ENCODE measurements at regions not wholly inside any gene's neighbourhood (a gene's known extent, or its start where the extent isn't known, plus 50 kb on each side); places are given as distances from the start of the nearest gene placed in this dataset.

GRCh38 chr14:71623939-71624338, 308.3 kb upstream of the RGS6 start:
- BruUV-seq (replicated peaks) = no TSS peak
- Histone ChIP-seq H3K4me3 (ENCODE audit: low read depth, low read length, poor library complexity, severe bottlenecking) (no peak overlapping the region), H3K4me2 (ENCODE audit: low read length) (no peak overlapping the region), H4K20me1 (ENCODE audit: insufficient read depth, low read length) (no peaks in the 10 kb centered on the region), H3K36me3 (ENCODE audit: insufficient read depth, low read length) (peaks cover 8% of the 10 kb centered on the region), H3K79me2 (ENCODE audit: insufficient read depth, low read depth, low read length) (no peaks in the 10 kb centered on the region), H2AFZ (ENCODE audit: low read length) (no peak overlapping the region), H3K27ac (ENCODE audit: low read depth, low read length, poor library complexity, severe bottlenecking) (no peak overlapping the region), H3K9me3 (ENCODE audit: low read length) (no peaks in the 10 kb centered on the region), H3K9me2 (ENCODE audit: insufficient read depth, low read length) (no peaks in the 10 kb centered on the region), H3K4me1 (ENCODE audit: insufficient read depth, low read length, poor library complexity, severe bottlenecking) (no peaks in the 10 kb centered on the region)
- CTCF ChIA-PET (ENCODE audit: unreplicated experiment) = no interaction called here
- intact Hi-C loops (cut with micrococcal nuclease; ENCODE audit: unreplicated experiment) = no loop called here
- DNase-seq (ENCODE audit: low spot score) = no peak
- POLR2A ChIA-PET = interaction anchor here (1.0 kb wide), 1 partner anchor 27 kb away, joined by 3 read pairs; no protein-coding TSS in a partner anchor
- TF ChIP-seq EZH2phosphoT487 (IDR thresholded peaks at IDR 0.05; ENCODE audit: borderline replicate concordance, low read depth, low read length) (no peak), CTCF (conservative IDR thresholded peaks at IDR 0.05; ENCODE audit: low read length) (no peak)

- Histone ChIP-seq H3K4me3 (ENCODE audit: low read depth, low read length, poor library complexity, severe bottlenecking) (no peak overlapping the region), H3K9me3 (ENCODE audit: low read length) (no peaks in the 10 kb centered on the region), H4K20me1 (ENCODE audit: insufficient read depth, low read length) (no peaks in the 10 kb centered on the region), H3K27ac (ENCODE audit: low read depth, low read length, poor library complexity, severe bottlenecking) (no peak overlapping the region), H3K4me2 (ENCODE audit: low read length) (no peak overlapping the region), H3K36me3 (ENCODE audit: insufficient read depth, low read length) (peaks cover 8% of the 10 kb centered on the region), H3K4me1 (ENCODE audit: insufficient read depth, low read length, poor library complexity, severe bottlenecking) (no peaks in the 10 kb centered on the region), H3K79me2 (ENCODE audit: insufficient read depth, low read depth, low read length) (no peaks in the 10 kb centered on the region), H3K9me2 (ENCODE audit: insufficient read depth, low read length) (no peaks in the 10 kb centered on the region), H2AFZ (ENCODE audit: low read length) (no peak overlapping the region)
- TF ChIP-seq CTCF (conservative IDR thresholded peaks at IDR 0.05; ENCODE audit: low read length) (no peak), EZH2phosphoT487 (IDR thresholded peaks at IDR 0.05; ENCODE audit: borderline replicate concordance, low read depth, low read length) (no peak)
- no TSS peak for BruUV-seq (replicated peaks)
- no peak for DNase-seq (ENCODE audit: low spot score)
- intact Hi-C loops (cut with micrococcal nuclease; ENCODE audit: unreplicated experiment) = no loop called here
- POLR2A ChIA-PET = interaction anchor here (0.7 kb wide), 1 partner anchor 46 kb away, joined by 3 read pairs; no protein-coding TSS in a partner anchor
- CTCF ChIA-PET (ENCODE audit: unreplicated experiment) = no interaction called here
Observed at GRCh38 chr14:71625175-71625574, 307.1 kb upstream of the RGS6 start.

GRCh38 chr14:71625891-71626701, 306.1 kb upstream of the RGS6 start:
- no peak overlapping the region for H3K27ac ChIP-seq (ENCODE audit: low read depth, low read length, poor library complexity, severe bottlenecking)
- no peak overlapping the region for H3K4me2 ChIP-seq (ENCODE audit: low read length)
- no peaks in the 10 kb centered on the region for H3K9me2 ChIP-seq (ENCODE audit: insufficient read depth, low read length)
- H2AFZ ChIP-seq (ENCODE audit: low read length) = no peak overlapping the region
- H3K4me3 ChIP-seq (ENCODE audit: low read depth, low read length, poor library complexity, severe bottlenecking) = no peak overlapping the region
- BruUV-seq (replicated peaks) = no TSS peak
- no peak for DNase-seq (ENCODE audit: low spot score)
- H3K36me3 ChIP-seq (ENCODE audit: insufficient read depth, low read length) = peaks cover 8% of the 10 kb centered on the region
- CTCF ChIA-PET (ENCODE audit: unreplicated experiment) = no interaction called here
- TF ChIP-seq EZH2phosphoT487 (IDR thresholded peaks at IDR 0.05; ENCODE audit: borderline replicate concordance, low read depth, low read length) = no peak
- no peak for TF ChIP-seq CTCF (conservative IDR thresholded peaks at IDR 0.05; ENCODE audit: low read length)
- POLR2A ChIA-PET = interaction anchor here (0.6 to 0.7 kb wide), 3 partner anchors 52 to 1357 kb away, joined by 4 to 8 read pairs (median 5); no protein-coding TSS in a partner anchor
- H3K79me2 ChIP-seq (ENCODE audit: insufficient read depth, low read depth, low read length) = no peaks in the 10 kb centered on the region
- H3K4me1 ChIP-seq (ENCODE audit: insufficient read depth, low read length, poor library complexity, severe bottlenecking) = no peaks in the 10 kb centered on the region
- H3K9me3 ChIP-seq (ENCODE audit: low read length) = no peaks in the 10 kb centered on the region
- H4K20me1 ChIP-seq (ENCODE audit: insufficient read depth, low read length) = no peaks in the 10 kb centered on the region
- intact Hi-C loops (cut with micrococcal nuclease; ENCODE audit: unreplicated experiment) = no loop called here
